GM12878 (cell line): ENCODE measurements at regions not wholly inside any gene's neighbourhood (a gene's known extent, or its start where the extent isn't known, plus 50 kb on each side); places are given as distances from the start of the nearest gene placed in this dataset.

Source experiments
- ATAC-seq: fragments of 200-7000 bp; cut with Tn5 transposase; 3 replicates; pipeline ENCODE4 v1.9.1; 2020; ENCODE audit warnings: mild to moderate bottlenecking, moderate library complexity
- BruUV-seq: library from RNA; stranded (reverse); fragments of 400-500 nt; replicated peaks from 2 replicates; lab custom pipeline; 2021; lab: Mats Ljungman, UMichigan
- CTCF ChIA-PET: fragments of 300-600 bp; sonication (Branson Sonifier 250); formaldehyde crosslinking; extraction: SDS; loops from one replicate; lab custom pipeline; 2021; ENCODE audit warnings: inconsistent platforms; lab: Yijun Ruan, JAX
- POLR2A ChIA-PET: fragments of 350-600 bp; formaldehyde crosslinking; extraction: SDS; loops from one replicate; lab custom pipeline; 2021; ENCODE audit warnings: inconsistent platforms; lab: Charles Lee
- RAD21 ChIA-PET: fragments of 300-600 bp; sonication (Branson Sonifier 250); formaldehyde crosslinking; loops from one replicate; lab custom pipeline; 2023; ENCODE audit warnings: antibody characterized with exemption; ENCODE audit not compliant: unreplicated experiment; lab: Charles Lee
- SMC1A ChIA-PET: fragments of 300-600 bp; sonication (Branson Sonifier 250); formaldehyde crosslinking; loops from one replicate; lab custom pipeline; 2023; ENCODE audit not compliant: unreplicated experiment, uncharacterized antibody; lab: Charles Lee
- DNase-seq: peaks from one replicate; pipeline ENCODE4 v3.0.0-alpha.2; 2011; ENCODE audit warnings: low read depth, low spot score
- FAIRE-seq: peaks from 3 replicates; lab custom pipeline; 2011; peaks lifted over from hg19 to GRCh38; lab: Jason Lieb, UNC
- H2AFZ ChIP-seq: 2 replicates; pipeline ENCODE4 v1.6.0; 2011; ENCODE audit warnings: low read depth, low read length, control low read depth; ENCODE audit not compliant: control insufficient read depth
- H3K27ac ChIP-seq: 2 replicates; pipeline ENCODE4 v1.5.1; 2011; ENCODE audit warnings: control low read depth; ENCODE audit not compliant: control insufficient read depth, insufficient read depth
- H3K27me3 ChIP-seq, 2 experiments: replicated peaks in 1 of 2; 2 replicates each; pipeline versions ENCODE4 v1.6.0 to v1.6.1; 2011; ENCODE audit warnings: low read length in 1 of 2; ENCODE audit not compliant: control insufficient read depth in 2 of 2, insufficient read depth in 2 of 2
- H3K36me3 ChIP-seq, 2 experiments: 2 replicates each; pipeline ENCODE4 v1.5.1; 2011; ENCODE audit warnings: low read length in 1 of 2; ENCODE audit not compliant: control insufficient read depth in 2 of 2, insufficient read depth in 2 of 2
- H3K4me1 ChIP-seq: 2 replicates; pipeline ENCODE4 v1.6.1; 2011; ENCODE audit warnings: mild to moderate bottlenecking, low read length, moderate library complexity, mixed read lengths; ENCODE audit not compliant: control insufficient read depth, insufficient read depth
- H3K4me2 ChIP-seq: 2 replicates; pipeline ENCODE4 v1.6.0; 2011; ENCODE audit warnings: control low read depth; ENCODE audit not compliant: control insufficient read depth, insufficient read depth
- H3K4me3 ChIP-seq: fragments of 200-600 bp; sonication (generic); 2 replicates; pipeline ENCODE4 v1.5.1; 2016
- H3K79me2 ChIP-seq: 2 replicates; pipeline ENCODE4 v1.6.0; 2011; ENCODE audit warnings: low read length; ENCODE audit not compliant: control insufficient read depth, insufficient read depth
- H3K9ac ChIP-seq: 2 replicates; pipeline ENCODE4 v1.8.0; 2011; ENCODE audit warnings: low read length, control low read depth, mixed read lengths; ENCODE audit not compliant: control insufficient read depth, insufficient read depth
- H3K9me3 ChIP-seq: replicated peaks from 3 replicates; pipeline ENCODE4 v1.5.1; 2011; ENCODE audit warnings: mild to moderate bottlenecking, low read length; ENCODE audit not compliant: control insufficient read depth, insufficient read depth
- H4K20me1 ChIP-seq: 2 replicates; pipeline ENCODE4 v1.6.0; 2011; ENCODE audit not compliant: control insufficient read depth, insufficient read depth
- EGR1 ChIP-seq, 2 experiments: IDR thresholded peaks; 1 replicate in 1 of 2; 2 replicates in 1 of 2; pipeline ENCODE4 v1.6.1; 2011 to 2012; ENCODE audit warnings: low read depth in 2 of 2, low read length in 2 of 2, borderline replicate concordance in 1 of 2, mild to moderate bottlenecking in 1 of 2, moderate library complexity in 1 of 2
- KDM1A ChIP-seq: fragments of 200-600 bp; sonication (generic); IDR thresholded peaks from 2 replicates; pipeline ENCODE4 v1.6.1; 2016; ENCODE audit warnings: borderline replicate concordance
- KLF5 ChIP-seq: fragments of 450-650 bp; IDR thresholded peaks from 2 replicates; pipeline ENCODE4 v1.6.1; 2014; ENCODE audit warnings: mild to moderate bottlenecking; ENCODE audit not compliant: partially characterized antibody
- NFYB ChIP-seq: IDR thresholded peaks from 2 replicates; pipeline ENCODE4 v1.6.1; 2011; ENCODE audit warnings: low read depth, mild to moderate bottlenecking, low read length, improper control_type of control experiment, moderate library complexity; ENCODE audit not compliant: insufficient read depth
- RAD51 ChIP-seq: fragments of 450-650 bp; IDR thresholded peaks from 2 replicates; pipeline ENCODE4 v1.6.1; 2016; ENCODE audit warnings: moderate library complexity, mild to moderate bottlenecking, inconsistent platforms
- SMAD1 ChIP-seq: fragments of 450-650 bp; IDR thresholded peaks from 2 replicates; pipeline ENCODE4 v1.6.1; 2018; ENCODE audit warnings: mild to moderate bottlenecking, low read depth; ENCODE audit not compliant: partially characterized antibody
- WRNIP1 ChIP-seq: IDR thresholded peaks from 2 replicates; pipeline ENCODE4 v1.6.1; 2011; ENCODE audit warnings: low read depth, low read length, improper control_type of control experiment, borderline replicate concordance
- YBX1 ChIP-seq: fragments of 450-650 bp; IDR thresholded peaks from 2 replicates; pipeline ENCODE4 v1.6.1; 2016; ENCODE audit warnings: antibody characterized with exemption
- ZBED1 ChIP-seq: IDR thresholded peaks from 2 replicates; pipeline ENCODE4 v1.6.1; 2016; ENCODE audit warnings: borderline replicate concordance
- in situ Hi-C: fragments of 300-500 bp; cut with MboI; formaldehyde crosslinking; loops from 9 replicates; pipeline ENCODE4 v1.14.3; 2018; ENCODE audit warnings: mixed read lengths
- intact Hi-C: fragments of 100-400 bp; cut with micrococcal nuclease; formaldehyde crosslinking; loops from one replicate; pipeline ENCODE4 v1.14.2; 2022; ENCODE audit not compliant: unreplicated experiment
- TF ChIP-seq, protein P1 (sequence below): IDR thresholded peaks from 2 replicates; pipeline ENCODE4 v1.6.1; 2012; ENCODE audit warnings: improper control_type of control experiment, low read depth, low read length; ENCODE audit not compliant: insufficient replicate concordance
- TF ChIP-seq, protein P2 (sequence below): fragments of 450-650 bp; IDR thresholded peaks from 2 replicates; pipeline ENCODE4 v1.6.1; 2017; ENCODE audit warnings: mild to moderate bottlenecking, moderate library complexity
- TF ChIP-seq, protein P3 (sequence below): fragments of 450-650 bp; formaldehyde crosslinking; IDR thresholded peaks from 2 replicates; pipeline ENCODE4 v1.5.0; 2022; ENCODE audit warnings: mild to moderate bottlenecking, missing genetic modification characterization

DNA sequence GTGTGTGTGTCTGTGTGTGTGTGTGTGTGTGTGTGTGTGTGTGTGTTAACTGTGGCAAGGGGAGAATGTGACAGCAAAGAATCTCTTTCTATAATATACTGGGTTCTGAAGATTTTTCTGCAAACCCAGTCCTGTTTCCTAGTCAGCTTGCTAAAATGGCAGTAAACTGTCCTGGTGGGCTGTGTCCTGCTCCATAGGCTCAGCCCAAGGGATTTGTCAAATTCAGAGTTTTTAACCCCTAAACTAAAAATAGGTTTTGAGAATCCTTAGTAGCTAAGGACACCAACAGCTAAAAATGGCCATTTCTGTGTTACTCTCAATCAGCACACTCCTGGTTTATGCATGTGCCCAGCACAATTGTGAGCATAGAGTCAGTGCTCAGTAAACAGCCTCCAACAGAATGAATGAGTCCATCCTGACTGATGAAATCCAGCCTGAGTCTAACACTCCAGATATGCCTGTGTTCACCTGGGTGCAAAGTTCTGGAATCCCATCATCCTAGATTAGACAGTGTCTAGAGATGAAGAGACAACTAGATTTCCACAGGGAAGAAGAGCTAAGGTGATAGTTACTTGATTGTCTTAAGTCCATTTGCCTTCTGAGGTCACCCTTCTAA, 192.6 kb downstream of the TTC6 start:
- intact Hi-C loops = no loop called here
- H2AFZ ChIP-seq = no peak overlapping the region
- no peak overlapping the region for H3K4me2 ChIP-seq
- no peak overlapping the region for H3K4me3 ChIP-seq
- no peaks in the 10 kb centered on the region for H3K9me3 ChIP-seq
- no peak overlapping the region for H3K9ac ChIP-seq
- no peaks in the 10 kb centered on the region for H3K27me3 ChIP-seq
- ChIA-PET RAD21 (no interaction called here), SMC1A (no interaction called here), CTCF (no interaction called here), POLR2A (no interaction called here)
- DNase-seq (no peak), FAIRE-seq (no peak), ATAC-seq (no peak)
- in situ Hi-C loops = no loop called here
- no peaks in the 10 kb centered on the region for H3K4me1 ChIP-seq
- H3K27ac ChIP-seq = no peak overlapping the region
- H3K79me2 ChIP-seq = no peaks in the 10 kb centered on the region
- no peaks in the 10 kb centered on the region for H4K20me1 ChIP-seq
- no peaks in the 10 kb centered on the region for H3K36me3 ChIP-seq
- no TSS peak for BruUV-seq
- TF ChIP-seq EGR1 (IDR thresholded peaks at IDR 0.05; ENCODE audit: borderline replicate concordance in 1 of 2, low read depth in 2 of 2, low read length in 2 of 2) = no peak
- no peak for TF ChIP-seq YBX1
- no peak for TF ChIP-seq SMAD1
- no peak for TF ChIP-seq ZBED1
- no peak for TF ChIP-seq NFYB
- no peak for TF ChIP-seq WRNIP1
- TF ChIP-seq, protein P1, sequence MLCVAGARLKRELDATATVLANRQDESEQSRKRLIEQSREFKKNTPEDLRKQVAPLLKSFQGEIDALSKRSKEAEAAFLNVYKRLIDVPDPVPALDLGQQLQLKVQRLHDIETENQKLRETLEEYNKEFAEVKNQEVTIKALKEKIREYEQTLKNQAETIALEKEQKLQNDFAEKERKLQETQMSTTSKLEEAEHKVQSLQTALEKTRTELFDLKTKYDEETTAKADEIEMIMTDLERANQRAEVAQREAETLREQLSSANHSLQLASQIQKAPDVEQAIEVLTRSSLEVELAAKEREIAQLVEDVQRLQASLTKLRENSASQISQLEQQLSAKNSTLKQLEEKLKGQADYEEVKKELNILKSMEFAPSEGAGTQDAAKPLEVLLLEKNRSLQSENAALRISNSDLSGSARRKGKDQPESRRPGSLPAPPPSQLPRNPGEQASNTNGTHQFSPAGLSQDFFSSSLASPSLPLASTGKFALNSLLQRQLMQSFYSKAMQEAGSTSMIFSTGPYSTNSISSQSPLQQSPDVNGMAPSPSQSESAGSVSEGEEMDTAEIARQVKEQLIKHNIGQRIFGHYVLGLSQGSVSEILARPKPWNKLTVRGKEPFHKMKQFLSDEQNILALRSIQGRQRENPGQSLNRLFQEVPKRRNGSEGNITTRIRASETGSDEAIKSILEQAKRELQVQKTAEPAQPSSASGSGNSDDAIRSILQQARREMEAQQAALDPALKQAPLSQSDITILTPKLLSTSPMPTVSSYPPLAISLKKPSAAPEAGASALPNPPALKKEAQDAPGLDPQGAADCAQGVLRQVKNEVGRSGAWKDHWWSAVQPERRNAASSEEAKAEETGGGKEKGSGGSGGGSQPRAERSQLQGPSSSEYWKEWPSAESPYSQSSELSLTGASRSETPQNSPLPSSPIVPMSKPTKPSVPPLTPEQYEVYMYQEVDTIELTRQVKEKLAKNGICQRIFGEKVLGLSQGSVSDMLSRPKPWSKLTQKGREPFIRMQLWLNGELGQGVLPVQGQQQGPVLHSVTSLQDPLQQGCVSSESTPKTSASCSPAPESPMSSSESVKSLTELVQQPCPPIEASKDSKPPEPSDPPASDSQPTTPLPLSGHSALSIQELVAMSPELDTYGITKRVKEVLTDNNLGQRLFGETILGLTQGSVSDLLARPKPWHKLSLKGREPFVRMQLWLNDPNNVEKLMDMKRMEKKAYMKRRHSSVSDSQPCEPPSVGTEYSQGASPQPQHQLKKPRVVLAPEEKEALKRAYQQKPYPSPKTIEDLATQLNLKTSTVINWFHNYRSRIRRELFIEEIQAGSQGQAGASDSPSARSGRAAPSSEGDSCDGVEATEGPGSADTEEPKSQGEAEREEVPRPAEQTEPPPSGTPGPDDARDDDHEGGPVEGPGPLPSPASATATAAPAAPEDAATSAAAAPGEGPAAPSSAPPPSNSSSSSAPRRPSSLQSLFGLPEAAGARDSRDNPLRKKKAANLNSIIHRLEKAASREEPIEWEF = no peak
- TF ChIP-seq RAD51 = no peak
- no peak for TF ChIP-seq KDM1A
- TF ChIP-seq, protein P2, sequence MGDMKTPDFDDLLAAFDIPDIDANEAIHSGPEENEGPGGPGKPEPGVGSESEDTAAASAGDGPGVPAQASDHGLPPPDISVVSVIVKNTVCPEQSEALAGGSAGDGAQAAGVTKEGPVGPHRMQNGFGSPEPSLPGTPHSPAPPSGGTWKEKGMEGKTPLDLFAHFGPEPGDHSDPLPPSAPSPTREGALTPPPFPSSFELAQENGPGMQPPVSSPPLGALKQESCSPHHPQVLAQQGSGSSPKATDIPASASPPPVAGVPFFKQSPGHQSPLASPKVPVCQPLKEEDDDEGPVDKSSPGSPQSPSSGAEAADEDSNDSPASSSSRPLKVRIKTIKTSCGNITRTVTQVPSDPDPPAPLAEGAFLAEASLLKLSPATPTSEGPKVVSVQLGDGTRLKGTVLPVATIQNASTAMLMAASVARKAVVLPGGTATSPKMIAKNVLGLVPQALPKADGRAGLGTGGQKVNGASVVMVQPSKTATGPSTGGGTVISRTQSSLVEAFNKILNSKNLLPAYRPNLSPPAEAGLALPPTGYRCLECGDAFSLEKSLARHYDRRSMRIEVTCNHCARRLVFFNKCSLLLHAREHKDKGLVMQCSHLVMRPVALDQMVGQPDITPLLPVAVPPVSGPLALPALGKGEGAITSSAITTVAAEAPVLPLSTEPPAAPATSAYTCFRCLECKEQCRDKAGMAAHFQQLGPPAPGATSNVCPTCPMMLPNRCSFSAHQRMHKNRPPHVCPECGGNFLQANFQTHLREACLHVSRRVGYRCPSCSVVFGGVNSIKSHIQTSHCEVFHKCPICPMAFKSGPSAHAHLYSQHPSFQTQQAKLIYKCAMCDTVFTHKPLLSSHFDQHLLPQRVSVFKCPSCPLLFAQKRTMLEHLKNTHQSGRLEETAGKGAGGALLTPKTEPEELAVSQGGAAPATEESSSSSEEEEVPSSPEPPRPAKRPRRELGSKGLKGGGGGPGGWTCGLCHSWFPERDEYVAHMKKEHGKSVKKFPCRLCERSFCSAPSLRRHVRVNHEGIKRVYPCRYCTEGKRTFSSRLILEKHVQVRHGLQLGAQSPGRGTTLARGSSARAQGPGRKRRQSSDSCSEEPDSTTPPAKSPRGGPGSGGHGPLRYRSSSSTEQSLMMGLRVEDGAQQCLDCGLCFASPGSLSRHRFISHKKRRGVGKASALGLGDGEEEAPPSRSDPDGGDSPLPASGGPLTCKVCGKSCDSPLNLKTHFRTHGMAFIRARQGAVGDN = no peak
- TF ChIP-seq, protein P3, sequence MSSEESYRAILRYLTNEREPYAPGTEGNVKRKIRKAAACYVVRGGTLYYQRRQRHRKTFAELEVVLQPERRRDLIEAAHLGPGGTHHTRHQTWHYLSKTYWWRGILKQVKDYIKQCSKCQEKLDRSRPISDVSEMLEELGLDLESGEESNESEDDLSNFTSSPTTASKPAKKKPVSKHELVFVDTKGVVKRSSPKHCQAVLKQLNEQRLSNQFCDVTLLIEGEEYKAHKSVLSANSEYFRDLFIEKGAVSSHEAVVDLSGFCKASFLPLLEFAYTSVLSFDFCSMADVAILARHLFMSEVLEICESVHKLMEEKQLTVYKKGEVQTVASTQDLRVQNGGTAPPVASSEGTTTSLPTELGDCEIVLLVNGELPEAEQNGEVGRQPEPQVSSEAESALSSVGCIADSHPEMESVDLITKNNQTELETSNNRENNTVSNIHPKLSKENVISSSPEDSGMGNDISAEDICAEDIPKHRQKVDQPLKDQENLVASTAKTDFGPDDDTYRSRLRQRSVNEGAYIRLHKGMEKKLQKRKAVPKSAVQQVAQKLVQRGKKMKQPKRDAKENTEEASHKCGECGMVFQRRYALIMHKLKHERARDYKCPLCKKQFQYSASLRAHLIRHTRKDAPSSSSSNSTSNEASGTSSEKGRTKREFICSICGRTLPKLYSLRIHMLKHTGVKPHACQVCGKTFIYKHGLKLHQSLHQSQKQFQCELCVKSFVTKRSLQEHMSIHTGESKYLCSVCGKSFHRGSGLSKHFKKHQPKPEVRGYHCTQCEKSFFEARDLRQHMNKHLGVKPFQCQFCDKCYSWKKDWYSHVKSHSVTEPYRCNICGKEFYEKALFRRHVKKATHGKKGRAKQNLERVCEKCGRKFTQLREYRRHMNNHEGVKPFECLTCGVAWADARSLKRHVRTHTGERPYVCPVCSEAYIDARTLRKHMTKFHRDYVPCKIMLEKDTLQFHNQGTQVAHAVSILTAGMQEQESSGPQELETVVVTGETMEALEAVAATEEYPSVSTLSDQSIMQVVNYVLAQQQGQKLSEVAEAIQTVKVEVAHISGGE = no peak
- no peak for TF ChIP-seq KLF5
